ENCODE measurements at regions not wholly inside any gene's neighbourhood (a gene's known extent, or its start where the extent isn't known, plus 50 kb on each side); places are given as distances from the start of the nearest gene placed in this dataset.

DNA sequence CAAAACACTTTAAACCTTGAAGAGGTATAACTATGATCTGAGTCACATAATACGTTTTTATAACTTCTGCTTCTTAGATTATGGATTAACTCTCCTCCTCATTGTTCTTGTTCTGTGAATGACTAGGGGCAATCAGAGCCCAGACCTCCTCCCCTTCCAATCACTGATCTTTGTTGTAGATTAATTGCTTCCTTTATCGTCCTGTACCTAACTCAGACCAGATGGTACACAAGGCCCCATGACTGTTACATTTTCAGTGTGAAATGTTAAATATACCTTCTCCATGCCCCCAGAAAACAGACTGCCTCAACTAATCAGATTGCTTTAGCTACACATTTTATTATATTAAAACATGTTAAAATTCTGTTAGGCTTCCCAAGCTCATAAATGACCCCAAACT, 211.7 kb downstream of the RNF152 start:
- in situ Hi-C loops (cut with HindIII; ENCODE audit: low sequenced_read_pairs) = no loop called here

DNA sequence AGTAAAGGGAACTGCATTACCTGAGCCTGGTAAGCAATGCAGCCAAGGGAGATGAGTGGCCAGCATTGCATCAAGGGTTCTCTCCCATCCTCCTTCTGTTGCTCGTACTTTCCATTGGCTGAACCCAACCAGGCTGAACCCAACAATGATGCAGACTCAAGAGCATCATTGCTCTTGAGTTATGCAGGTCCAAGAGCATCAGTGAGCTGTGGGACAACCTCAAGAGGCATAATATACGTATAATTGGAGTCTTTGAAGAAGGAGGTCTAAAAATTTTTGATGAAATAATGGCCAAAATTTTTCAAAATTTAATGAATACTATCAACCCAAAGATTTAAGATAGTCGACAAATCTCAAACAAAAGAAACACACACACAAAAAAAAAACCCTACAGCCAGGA, 213.0 kb downstream of the RNF152 start:
- in situ Hi-C loops (cut with HindIII; ENCODE audit: low sequenced_read_pairs) = no loop called here

DNA sequence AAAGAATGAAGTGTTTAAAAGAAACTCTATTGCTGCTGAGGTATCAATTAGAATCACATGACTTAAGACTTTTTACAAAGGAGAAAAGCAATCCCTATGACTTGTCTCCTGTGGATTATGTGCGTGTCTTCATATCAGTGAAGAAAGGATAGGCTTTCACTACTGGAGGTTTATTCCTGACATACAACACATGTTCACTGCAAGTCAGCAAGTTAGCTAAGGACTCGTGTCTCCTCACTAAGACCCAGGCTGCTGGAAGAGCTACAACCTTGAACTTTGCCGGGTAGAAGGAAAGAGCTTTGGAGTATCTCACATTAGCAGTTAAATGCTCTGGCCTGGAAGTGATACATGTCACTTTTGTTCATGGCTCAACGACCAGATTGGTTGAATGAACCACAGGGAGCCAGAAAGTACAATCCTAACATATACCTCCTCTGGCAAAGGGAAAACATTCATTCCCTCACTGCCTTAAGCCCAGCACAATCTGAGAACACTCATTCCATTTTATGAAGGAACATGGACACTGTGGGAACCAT, 215.3 kb downstream of the RNF152 start:
- in situ Hi-C loops (cut with HindIII; ENCODE audit: low sequenced_read_pairs) = no loop called here

DNA sequence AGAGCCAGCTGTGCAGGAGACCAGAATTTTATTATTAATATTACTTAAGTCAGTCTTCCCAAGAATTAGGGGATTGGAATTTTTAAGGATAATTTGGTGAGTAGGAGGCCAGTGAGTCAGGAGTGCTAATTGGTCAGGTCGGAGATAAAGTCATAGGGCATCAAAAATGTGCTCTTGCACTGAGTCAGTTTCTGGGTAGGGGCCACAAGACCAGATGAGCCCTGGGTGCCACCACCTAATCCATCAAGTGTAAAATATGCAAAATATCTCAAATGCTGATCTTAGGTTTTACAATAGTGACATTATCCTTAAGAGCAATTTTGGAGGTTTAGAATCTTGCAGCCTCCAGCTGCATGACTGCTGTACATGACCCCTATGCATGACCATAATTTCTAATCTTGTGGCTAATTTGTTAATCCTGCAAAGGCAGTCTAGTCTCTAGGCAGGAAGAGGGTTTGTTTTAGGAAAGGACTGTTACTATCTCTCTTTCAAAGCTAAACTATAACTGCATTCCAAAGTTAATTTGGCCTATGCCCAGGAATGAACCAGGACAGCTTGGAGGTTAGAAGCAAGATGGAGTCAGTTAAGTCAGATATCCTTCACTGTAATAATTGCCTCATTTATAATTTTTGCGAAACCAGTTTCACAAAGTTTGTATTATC, 215.9 kb downstream of the RNF152 start:
- in situ Hi-C loops (cut with HindIII; ENCODE audit: low sequenced_read_pairs) = no loop called here

DNA sequence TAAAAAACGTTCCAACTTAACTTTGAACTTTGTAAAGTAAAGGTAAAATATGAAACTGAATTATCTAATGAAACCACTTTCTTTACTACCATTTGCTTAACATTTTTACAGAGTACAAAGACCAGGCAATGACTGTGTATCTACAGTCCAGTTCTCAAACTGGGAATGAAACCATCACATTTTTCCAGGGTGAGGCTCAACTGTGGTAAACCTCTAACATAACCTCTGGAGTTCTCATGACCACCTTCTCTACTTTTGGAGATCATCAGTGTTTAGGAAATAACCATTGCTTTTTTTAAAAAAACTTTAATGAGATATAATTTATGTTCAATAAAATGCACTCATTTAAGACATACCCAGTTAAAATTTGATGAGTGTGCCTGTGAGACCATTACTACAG, 223.5 kb downstream of the RNF152 start:
- in situ Hi-C loops (cut with HindIII; ENCODE audit: low sequenced_read_pairs) = no loop called here

DNA sequence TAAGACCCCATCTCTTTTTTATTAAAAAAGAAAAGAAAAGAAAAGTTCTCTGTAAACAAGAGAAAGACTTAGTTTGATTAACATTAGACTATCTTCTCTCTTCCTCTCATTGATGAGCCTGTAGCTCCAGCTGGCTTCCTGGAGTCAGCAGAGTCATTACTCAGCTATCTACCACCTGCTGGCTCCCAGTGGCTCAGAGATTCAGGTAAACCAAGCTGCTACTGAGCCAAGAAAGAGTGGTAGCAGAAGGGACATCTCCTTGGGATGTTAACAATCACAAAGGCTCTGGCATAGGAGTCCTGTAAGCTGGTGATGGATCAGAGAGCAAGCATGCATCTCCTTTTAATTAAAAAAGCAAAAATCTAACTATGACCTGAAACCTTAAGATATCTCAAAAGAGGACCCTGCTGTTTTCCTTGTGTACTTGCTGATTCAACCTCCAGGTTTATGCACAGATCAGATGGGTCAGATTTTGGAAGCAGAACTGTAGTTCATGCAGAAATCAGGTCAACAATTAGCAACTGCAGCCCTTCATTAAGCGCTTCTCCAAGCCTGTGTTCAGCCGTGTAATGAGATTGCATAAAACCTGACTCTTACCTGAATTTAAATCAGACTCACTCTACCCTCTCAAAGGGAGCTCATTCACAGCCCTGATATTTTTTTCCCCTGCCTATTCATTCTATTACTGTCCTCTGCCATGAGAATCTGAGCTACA, 225.8 kb downstream of the RNF152 start:
- in situ Hi-C loops (cut with HindIII; ENCODE audit: low sequenced_read_pairs) = no loop called here

DNA sequence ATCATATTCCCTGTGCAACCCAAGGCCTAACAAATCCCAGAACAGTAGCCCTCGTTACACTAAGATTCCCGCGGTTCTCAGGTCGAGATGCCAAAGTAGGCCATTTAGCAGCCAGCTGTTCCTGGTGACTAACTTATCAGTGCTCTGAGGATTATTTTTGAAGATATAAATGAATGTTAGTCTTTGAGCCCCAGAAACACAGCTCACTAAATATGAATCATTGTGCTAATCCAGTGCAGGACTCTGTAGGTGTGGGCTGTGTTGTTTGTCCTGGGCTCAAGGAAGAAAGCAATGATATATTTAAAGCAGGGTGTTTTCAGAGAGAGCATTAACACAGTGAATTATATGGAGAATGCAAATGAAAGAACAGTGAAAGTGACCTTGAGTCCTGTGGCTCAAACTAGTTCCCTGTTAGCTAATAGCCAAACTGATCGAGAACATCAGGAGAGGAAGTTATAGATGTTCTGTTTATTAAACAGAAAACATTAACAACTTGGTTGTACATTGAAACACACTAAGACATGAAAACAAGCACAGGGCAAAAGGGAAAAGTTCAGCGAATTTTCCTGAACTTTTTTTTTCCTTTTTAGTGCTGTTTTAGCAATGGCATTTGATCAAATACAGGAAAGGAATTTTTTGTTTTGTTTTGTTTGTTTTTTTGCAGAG, 228.3 kb downstream of the RNF152 start:
- in situ Hi-C loops (cut with HindIII; ENCODE audit: low sequenced_read_pairs) = no loop called here

DNA sequence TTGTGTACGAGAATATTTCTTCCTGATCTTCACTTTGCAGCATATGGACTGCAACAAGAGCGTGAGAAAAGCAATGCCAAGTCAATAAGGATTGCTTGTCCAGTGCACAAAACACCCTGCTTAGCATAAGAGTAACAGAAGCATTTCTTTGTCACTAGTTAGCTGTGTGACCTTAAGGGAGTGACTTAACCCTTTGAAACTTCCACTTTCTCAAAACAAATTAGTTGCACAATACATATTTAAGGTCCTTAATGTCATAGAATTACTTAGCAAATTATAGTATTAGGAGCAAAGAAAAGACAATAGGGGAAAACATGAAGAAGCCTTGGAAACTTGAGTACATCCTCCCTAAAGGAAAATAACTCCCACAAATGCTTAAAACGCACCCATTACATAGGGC, 230.1 kb downstream of the RNF152 start:
- in situ Hi-C loops (cut with HindIII; ENCODE audit: low sequenced_read_pairs) = no loop called here

DNA sequence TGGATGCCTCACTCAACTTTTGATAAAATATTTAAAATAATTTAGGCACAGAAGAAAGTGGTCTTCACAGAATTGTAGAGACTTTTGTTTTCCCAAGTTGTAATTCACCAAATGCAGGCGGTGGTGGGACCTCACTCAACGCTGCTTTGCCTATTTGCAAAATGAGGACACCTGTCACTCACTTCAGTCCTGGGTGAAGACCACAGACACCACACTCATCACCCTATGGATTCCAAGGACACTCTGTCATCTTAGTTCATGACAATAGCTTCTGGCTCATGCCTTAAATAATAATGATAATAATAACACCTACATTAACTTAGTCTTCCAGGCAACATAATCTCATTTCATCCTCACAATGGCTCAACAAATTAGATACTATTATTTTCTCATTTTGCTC, 234.4 kb downstream of the RNF152 start:
- in situ Hi-C loops (cut with HindIII; ENCODE audit: low sequenced_read_pairs) = no loop called here

DNA sequence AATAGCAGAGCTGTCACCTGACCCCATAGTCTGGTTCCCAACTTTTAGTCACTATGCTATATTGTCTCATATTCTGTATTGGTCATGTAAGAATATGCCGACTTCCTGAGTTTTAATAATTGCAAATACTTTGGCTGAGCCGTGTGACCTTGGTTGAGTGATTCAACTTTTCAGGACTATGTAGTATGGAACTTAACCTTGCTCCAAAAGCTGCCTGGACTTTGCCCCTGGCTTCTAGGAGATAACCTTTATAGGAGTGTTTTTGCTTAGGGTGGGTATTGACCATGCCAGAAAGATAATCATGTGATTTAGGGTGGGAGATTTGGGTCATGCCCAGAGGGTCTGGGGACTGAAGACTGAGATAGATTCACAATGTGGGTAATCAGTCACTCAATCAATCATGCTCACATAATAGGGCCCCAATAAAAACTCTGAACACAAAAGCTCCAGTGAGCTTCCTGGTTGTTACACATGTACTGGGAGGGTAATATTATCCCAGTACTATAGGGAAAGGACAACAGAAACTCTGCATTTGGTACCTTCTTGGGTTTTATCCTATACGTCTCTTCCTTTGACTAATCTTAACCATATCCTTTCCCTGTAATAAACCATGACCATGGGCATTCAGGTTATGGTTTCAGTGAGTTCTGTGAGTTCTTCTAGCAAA, 235.6 kb downstream of the RNF152 start:
- in situ Hi-C loops (cut with HindIII; ENCODE audit: low sequenced_read_pairs) = no loop called here

DNA sequence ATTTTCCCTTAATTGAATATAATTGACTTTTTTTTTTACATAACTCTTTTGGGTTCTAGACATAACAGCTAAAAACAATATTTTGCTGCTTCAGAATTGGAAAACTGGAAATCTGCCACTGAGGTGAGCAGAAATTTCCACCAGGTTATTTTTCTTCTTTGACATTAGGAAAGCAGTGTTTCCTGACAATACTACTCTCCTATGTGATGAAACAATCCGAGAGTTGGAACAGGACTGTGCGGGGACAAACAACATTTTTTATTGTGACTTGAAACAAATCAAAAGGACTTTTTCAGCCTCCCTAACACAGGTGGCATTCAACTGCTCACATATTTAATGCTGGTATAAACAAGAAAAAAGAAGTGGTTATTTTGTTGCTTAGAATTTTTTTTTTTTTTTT, 237.2 kb downstream of the RNF152 start:
- in situ Hi-C loops (cut with HindIII; ENCODE audit: low sequenced_read_pairs) = no loop called here

DNA sequence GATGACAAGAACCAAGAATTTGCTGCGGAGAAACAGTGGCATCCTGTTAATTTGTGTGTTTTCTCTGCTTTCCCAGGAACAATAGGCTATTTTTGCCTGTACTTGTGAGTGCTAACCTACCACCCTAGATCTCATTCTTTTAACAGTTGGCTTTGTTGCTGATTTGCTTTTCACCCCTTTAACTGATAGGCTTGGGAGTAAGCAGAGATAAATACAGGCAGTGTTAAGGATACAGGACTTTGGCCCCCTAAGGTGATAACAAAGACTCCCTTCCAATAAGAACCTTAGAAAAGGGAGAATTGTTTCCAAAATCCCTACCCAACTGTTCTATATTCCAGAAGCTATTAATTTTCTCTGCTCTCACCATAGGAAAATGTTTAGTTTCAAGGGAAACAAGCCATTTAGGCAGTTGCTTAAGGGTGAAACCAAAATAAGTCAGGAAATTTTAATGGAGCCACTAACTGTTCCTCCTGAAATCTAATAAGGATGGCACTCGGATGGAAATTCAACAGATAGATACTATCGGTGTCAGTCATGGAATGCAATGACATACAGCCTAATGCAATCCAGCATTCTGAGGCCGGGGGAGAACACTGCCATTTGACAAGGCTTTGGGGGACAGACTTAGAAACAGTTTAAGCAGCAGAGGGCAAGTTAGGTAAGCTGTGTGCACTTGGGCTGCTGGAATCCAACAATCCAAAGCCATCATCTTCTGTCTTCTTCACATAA, 238.8 kb downstream of the RNF152 start:
- in situ Hi-C loops (cut with HindIII; ENCODE audit: low sequenced_read_pairs) = no loop called here

DNA sequence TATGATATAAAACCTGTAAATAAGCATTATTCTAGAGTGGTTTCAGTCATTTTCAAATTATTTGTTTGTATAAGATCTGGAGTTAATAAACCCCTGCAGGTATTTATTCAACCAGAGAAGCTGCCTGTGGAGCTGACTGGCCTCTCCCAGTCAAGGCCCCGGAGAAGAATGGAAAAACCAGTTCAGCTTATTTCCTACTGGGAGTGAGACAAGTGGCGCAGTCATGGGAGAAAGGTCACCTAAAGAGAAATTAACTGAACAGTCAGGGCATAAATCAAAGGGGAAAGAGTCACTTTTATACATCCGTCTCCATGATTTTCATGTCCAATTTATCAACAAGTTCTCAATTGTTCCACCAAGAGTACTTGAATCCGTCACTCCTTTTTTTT, 240.9 kb downstream of the RNF152 start:
- in situ Hi-C loops (cut with HindIII; ENCODE audit: low sequenced_read_pairs) = no loop called here

DNA sequence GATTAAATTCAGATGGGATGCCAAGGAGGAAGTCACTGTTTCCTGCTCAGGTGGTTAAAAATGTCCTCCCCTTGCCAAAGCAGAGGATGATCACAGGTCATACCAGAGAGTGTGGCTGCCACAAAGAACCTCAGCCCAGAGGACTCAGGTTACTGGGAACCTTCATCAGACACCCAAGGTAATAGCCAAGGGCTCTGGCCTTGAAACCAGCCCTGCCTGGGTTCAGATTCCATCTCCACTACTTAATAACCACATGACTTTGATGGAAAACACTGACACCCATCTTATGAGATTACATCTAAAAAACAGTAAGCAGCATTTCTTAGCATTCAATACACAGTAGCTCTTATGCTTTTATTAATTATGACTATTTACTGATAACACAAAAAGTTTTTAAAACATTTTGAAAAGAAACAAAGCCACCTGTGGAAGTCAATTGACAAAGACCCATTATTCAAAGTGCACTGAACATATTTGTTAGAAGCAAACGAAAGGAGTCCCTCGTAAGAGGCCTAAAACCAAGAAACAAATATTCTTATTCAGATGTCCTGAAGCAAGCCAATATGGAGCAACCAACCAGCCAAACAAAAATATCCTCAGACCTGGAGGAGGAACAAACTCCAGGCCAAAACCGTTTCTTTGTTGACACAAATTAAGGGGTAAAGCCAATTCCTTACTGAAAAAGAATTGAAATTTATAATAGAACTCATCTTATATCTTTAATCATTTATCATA, 241.5 kb downstream of the RNF152 start:
- in situ Hi-C loops (cut with HindIII; ENCODE audit: low sequenced_read_pairs) = no loop called here

DNA sequence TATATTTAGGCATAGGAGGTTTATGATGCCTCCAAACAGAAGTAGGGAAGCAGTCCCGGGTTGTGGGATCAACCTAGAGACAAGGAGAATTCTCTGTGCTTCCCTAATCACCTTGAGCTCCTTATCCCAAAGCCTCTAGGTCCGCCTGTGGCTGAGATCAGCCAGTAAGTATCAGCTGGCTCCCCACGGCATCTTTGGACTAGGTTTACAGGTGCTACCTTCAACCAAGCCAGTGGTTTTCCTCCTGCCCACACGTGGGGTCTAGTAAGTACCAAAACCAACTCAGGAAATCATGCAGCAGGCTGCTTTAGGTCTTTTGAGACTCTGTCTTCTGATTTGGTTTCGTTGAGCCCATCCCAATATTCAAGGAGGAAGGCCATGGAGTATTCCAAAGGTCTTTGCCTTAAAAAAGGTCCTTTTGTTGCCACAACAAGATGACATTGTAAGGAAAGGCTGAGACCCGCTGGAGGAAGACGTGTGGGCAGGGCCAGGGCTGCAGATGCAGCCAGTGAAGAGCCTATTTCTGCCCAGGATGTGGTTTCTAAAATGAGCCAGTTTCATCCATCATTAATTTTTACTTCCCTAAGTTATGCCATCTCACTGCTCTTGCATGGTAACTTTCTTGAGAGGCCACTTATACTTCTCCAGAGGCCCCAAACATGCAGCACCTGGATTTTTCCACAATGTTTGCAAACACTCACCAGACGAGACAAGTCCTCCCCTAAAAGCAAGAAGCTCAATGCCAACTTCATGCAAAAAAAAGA, 248.7 kb downstream of the RNF152 start:
- in situ Hi-C loops (cut with HindIII; ENCODE audit: low sequenced_read_pairs) = no loop called here

DNA sequence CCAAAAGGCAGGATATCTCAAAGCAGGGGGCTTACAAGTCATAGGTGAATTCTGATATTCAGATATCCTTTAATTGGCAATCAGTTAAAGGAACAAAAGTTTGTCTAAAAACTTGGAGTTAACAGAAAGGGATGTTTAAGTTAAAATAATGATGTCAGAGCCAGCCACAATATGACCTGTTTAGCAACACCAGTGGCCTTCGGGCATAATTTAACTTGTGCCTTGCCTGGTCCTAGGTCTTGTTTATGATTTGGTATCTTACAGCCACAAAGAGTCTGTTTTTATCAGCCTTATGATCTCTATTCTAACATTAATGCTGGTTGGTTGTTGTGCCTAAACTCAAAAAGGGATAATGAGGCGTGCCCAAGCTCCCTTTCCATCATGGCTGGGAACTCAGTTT, 252.9 kb downstream of the RNF152 start:
- in situ Hi-C loops (cut with HindIII; ENCODE audit: low sequenced_read_pairs) = no loop called here

DNA sequence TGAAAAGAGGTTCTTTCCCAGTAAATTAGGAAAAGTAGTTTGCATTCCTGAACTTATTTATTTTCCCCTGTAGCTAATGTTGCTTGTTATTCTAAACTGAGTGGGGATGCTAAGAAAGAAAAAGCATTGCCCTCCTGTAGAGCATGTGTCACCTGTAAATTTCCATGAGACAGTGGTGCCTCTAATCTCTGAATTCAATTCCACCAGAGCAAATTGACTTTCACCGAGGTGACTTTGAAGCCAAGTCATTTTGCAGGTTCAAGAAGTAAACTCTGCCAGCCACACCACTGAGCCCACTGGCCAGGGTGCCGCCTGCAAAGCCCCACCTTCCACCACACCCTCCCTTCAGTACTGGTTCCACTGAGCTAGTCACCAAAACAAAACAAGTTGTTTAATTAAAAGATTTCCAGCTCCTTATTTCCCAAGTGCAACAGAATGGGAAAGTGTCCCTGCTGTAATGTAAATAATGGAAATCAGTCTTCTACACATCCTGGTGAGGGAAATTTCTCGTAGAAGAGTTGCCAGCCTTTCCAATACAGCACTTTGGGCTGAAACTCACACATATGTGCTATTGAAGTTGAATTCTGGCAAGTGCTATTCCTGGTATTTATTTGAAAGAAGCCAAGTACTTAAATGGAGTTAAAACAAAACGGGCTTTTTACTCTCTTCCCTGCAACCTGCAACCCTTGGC, 254.8 kb downstream of the RNF152 start:
- in situ Hi-C loops (cut with HindIII; ENCODE audit: low sequenced_read_pairs) = no loop called here

DNA sequence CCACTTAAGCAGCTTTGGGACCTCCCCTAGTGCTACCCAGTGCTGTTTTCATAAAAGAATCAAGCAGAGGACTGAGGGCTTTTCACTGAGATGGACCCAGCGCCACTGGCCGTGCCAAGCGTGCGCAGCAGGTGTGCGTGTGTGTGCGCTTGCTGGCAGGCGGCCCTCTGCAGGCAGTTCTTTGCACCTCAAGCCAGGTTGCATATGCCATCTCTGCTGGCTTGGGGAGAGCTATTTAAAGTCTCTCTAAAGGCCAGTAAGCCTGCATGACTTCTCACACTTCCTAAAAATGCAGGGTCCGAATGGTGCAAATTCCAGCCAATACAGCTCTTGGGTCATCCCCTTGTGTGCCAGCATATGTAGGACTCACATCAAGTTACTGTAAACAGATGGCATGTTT, 255.5 kb downstream of the RNF152 start:
- in situ Hi-C loops (cut with HindIII; ENCODE audit: low sequenced_read_pairs) = no loop called here

All from endothelial cell of hepatic sinusoid (primary cell).